Suppressor macrophage treated with lipopolysaccharide for 4 hours (primary cell): ENCODE measurements at regions not wholly inside any gene's neighbourhood (a gene's known extent, or its start where the extent isn't known, plus 50 kb on each side); places are given as distances from the start of the nearest gene placed in this dataset.
A peak's percentile ranks its signal among the peaks of the same experiment; 100 is the strongest.
"Not testable (repeated sequence)": the region's sequence is repeated elsewhere in the genome, so short reads cannot be mapped to it uniquely, and the experiment has no call there.

ENCODE experiments used
- DNase-seq: peaks from one replicate; pipeline ENCODE4 v3.0.0-alpha.2; 2020

GRCh38 chrX:130467936-130468335 lies 66.1 kb downstream of the RBMX2 start:
- DNase-seq = no peak

GRCh38 chrX:130468395-130468923 lies 66.7 kb downstream of the RBMX2 start:
- DNase-seq = no peak

DNA sequence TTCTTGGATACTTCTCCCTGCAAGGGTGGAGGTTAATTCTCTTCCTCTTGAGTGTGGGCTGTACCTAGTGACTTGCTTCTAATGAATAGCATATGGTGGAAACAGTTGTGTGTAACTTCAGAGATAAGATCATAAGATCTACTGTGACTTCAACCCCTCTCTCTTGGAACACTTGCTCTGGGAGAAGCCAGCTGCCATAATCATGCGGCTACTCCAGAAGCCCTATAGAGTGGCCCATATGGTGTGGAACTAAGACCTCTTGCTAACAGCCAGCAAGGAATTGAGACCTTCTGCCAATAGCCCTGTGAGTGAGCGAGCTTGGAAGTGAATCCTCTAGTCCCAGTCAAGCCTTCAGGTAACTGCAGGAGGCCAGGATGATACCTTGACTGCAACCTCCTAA lies 81.1 kb downstream of the RBMX2 start:
- no peak for DNase-seq

GRCh38 chrX:130485870-130486269 lies 84.1 kb downstream of the RBMX2 start:
- DNase-seq = no peak

- DNase-seq = not testable (repeated sequence)
These were observed 93.7 kb downstream of the RBMX2 start for GRCh38 chrX:130495502-130495901.

- no peak for DNase-seq
These were observed 95.7 kb downstream of the RBMX2 start for GRCh38 chrX:130497531-130497930.

- DNase-seq = no peak
These were observed 97.0 kb downstream of the RBMX2 start for GRCh38 chrX:130498653-130499274.

- no peak for DNase-seq
These were observed 100.3 kb downstream of the RBMX2 start for GRCh38 chrX:130502016-130502570.

- DNase-seq = no peak
These were observed 102.2 kb downstream of the RBMX2 start for GRCh38 chrX:130504019-130504418.

DNA sequence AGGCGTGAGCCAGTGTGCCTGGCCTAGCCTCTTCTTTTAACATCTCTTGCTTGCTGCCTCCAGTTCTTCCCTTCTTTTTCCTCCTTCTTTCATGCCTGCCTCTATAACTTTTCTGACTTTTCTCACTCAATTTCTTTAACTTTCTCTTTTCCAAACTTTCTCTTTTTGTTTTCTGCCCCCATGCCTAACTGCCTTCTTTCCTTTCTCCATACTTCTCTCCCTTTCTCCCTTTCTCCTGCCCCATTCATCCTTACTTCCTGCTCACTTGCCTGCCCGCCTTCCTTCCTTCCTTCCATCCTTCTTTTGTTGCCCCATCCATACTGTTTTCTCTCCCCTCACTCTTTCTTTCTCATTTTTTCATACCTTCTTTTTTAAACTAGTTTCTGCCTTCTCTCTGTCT lies 105.2 kb downstream of the RBMX2 start:
- DNase-seq = no peak

DNA sequence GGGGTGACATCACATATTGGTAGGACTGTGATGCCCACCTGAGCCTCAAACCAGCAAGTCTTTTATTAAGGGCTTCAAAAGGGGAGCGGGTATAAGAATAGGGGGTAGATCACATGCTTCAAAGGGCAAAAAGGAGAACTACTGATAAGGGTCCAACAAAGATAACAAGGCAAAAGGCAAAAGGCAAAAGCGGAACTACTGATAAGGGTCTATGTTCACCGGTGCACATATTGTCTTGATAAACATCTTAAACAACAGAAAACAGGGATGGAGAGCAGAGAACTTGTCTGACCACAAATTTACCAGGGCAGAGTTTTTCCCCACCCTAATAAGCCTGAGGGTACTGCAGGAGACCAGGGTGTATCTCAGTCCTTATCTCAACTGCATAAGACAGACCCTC lies 110.7 kb downstream of the RBMX2 start:
- not testable (repeated sequence) for DNase-seq

GRCh38 chrX:130516123-130516522 lies 114.3 kb downstream of the RBMX2 start:
- no peak for DNase-seq

- DNase-seq = peak; percentile 1
These were observed 121.9 kb downstream of the RBMX2 start for GRCh38 chrX:130523460-130524394.

DNA sequence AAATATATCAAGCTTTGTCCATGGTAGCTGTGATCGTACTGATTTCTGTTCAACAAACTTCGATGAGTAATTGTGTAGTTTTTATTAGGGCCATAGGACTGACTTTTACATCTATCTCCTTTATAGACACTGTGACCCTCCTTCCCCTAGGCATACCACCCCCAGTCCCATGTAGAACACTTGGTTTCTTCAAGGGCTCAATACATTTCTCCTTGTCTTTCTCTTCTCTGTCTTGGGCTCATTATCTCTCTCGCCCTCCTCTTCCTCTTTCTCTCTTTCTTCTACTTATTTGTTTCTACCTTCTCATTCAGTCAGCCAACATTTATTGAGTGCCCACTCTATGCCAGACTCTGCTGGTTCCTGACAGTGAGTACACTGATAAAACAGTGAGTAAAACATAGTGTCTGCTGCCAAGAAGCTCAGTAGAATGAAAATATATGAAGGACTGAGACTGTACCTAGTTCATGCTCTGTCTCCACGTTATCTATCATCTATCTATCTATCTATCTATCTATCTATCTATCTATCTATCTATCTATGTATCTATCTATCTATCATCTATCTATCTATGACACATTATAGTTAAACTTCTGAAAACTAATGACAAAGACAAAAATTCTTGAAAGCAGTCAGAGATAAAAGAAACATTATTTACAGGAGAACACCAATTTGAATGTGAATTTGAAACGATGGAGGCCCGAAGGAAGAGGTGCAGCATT lies 122.8 kb downstream of the RBMX2 start:
- DNase-seq = no peak

DNA sequence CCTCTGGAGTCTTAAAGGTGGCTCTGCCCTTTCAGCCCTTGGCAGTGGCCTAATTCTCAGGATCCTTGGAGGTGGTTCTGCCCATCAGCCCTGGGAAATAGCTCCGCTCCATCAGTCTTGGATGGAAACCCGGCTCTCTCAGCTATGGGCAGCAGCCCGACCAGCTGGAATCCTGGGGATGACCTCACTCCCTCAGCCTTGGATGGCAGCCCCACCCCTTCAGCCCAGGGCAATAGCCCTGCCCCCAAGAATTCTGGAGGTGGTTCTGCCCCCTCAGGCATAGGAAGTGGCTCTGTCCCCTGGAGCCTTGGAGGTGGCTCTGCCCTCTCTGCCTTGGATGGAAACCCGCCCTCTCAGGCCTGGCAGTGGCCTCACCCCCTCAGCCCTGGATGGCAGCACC lies 127.7 kb downstream of the RBMX2 start:
- DNase-seq = no peak

DNA sequence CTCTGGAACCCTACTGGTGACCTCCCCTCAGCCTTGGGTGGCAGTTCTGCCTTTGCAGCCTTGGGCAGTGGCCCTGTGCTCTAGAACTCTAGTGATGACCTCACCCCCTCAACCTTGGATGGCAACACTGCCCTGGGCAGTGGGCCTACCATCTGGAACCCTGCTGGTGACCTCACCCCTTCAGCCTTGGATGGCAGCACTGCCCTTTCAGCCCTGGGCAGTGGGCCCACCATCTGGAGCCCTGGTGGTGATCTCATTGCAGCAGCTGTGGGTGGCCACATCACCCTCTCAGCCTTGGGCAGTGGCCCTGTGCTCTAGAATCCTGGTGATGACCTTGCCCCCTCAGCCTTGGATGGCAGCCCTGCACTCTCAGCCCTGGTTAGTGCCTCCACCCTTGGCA lies 129.3 kb downstream of the RBMX2 start:
- no peak for DNase-seq

- DNase-seq = peak; percentile 46
These were observed 138.0 kb downstream of the RBMX2 start for GRCh38 chrX:130539721-130540321.

DNA sequence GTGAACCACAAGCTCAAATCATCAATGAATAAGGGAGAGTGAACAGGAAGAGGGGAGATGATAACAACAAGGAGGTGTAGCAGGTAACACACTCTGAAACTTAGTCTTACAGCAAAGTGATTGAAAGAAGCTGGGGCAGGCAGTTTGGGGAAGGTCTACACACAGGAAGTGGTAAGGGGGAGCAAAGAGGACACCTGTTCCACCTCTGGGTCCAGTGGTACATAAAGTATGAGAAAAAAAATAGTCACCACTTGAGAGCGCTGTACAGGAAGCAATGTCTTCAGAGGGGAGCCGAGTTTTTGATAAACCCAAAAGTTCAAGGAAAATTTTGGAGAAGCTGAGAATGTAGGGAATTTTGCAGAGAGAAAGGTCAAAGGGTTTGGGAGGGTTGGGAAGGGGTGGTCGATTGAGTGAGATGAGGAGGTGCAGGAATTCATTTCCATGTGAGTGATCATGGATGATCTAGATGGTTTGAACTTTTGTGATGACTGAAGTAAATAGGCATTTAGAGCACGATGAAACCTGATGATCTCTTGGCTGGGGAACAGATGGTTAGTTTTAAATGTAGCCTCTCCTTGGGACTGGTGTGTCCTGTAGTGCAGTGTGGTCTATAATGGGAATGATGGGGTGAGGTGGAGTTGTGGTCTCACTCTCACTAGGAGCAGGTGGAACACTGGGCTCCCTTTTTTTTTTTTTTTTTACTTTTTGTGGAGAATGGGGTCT lies 142.0 kb downstream of the RBMX2 start:
- DNase-seq = no peak

DNA sequence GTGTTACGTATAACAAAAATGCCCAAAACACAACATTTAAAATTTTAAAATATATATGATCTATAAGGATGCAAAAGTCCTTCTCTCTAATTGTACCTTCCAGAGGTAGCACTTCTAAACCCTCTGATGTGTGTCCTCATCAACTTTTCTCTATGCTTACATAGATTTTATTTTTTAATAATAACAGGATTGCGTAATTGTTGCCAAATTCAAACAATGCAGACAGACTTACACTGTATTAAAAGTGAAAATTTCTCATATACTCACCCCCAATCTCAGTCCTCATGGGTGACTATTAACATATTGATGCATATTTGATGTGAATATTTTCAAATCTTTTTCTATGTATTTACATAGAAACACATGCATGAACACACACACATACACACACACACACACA lies 144.0 kb downstream of the RBMX2 start:
- DNase-seq = no peak

GRCh38 chrX:130549382-130549781 lies 147.6 kb downstream of the RBMX2 start:
- not testable (repeated sequence) for DNase-seq

DNA sequence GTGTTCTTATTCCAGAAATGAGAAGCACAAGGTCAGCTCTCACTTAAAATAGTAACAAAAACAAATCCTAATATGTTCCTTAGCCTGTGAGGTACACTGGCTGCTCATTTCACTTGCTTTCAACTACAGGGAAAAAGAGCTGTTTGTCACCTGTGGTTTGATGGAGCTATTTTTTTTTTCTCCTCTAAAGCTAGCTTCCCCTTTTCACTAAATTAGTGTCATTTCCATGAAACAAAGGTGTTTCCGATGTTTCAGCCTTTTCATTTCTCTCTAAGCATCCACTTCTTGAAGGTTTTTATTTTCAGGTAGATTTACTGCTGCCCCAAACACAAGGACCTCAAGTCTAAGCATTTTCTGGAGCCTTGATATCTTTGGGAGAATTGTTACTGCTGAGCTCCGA lies 148.6 kb downstream of the RBMX2 start:
- no peak for DNase-seq
